22Rv1 (cell line): ENCODE measurements at regions not wholly inside any gene's neighbourhood (a gene's known extent, or its start where the extent isn't known, plus 50 kb on each side); places are given as distances from the start of the nearest gene placed in this dataset.
"Not testable (repeated sequence)": the region's sequence is repeated elsewhere in the genome, so short reads cannot be mapped to it uniquely, and the experiment has no call there.

Experiments
- ZFX ChIP-seq: fragments of 450-650 bp; IDR thresholded peaks from 2 replicates; pipeline ENCODE4 v1.6.1; 2017; ENCODE audit warnings: antibody characterized with exemption, borderline replicate concordance
- TF ChIP-seq, protein P1 (sequence below): fragments of 450-650 bp; IDR thresholded peaks from 2 replicates; pipeline ENCODE4 v1.5.1; 2017; ENCODE audit warnings: mild to moderate bottlenecking

DNA sequence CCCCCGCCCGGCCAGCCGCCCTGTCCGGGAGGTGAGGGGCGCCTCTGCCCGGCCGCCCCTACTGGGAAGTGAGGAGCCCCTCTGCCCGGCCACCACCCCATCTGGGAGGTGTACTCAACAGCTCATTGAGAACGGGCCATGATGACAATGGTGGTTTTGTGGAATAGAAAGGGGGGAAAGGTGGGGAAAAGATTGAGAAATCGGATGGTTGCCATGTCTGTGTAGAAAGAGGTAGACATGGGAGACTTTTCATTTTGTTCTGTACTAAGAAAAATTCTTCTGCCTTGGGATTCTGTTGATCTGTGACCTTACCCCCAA lies 215.8 kb downstream of the BCAS1 start:
- TF ChIP-seq, protein P1, sequence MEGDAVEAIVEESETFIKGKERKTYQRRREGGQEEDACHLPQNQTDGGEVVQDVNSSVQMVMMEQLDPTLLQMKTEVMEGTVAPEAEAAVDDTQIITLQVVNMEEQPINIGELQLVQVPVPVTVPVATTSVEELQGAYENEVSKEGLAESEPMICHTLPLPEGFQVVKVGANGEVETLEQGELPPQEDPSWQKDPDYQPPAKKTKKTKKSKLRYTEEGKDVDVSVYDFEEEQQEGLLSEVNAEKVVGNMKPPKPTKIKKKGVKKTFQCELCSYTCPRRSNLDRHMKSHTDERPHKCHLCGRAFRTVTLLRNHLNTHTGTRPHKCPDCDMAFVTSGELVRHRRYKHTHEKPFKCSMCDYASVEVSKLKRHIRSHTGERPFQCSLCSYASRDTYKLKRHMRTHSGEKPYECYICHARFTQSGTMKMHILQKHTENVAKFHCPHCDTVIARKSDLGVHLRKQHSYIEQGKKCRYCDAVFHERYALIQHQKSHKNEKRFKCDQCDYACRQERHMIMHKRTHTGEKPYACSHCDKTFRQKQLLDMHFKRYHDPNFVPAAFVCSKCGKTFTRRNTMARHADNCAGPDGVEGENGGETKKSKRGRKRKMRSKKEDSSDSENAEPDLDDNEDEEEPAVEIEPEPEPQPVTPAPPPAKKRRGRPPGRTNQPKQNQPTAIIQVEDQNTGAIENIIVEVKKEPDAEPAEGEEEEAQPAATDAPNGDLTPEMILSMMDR, result not testable (repeated sequence)
- TF ChIP-seq ZFX, result not testable (repeated sequence)
